CD4-positive, alpha-beta memory T cell (primary cell): ENCODE measurements at regions not wholly inside any gene's neighbourhood (a gene's known extent, or its start where the extent isn't known, plus 50 kb on each side); places are given as distances from the start of the nearest gene placed in this dataset.
"Not testable (repeated sequence)": the region's sequence is repeated elsewhere in the genome, so short reads cannot be mapped to it uniquely, and the experiment has no call there.

Experiments
- CTCF ChIA-PET: fragments of 350-600 bp; sonication (Branson Sonifier 250); formaldehyde crosslinking; loops from one replicate; lab custom pipeline; 2021; ENCODE audit warnings: inconsistent platforms; ENCODE audit not compliant: partially characterized antibody; lab: Charles Lee
- POLR2A ChIA-PET: fragments of 350-600 bp; sonication (Branson Sonifier 250); formaldehyde crosslinking; loops from one replicate; lab custom pipeline; 2021; ENCODE audit not compliant: partially characterized antibody; lab: Charles Lee
- DNase-seq, 5 donors: peaks; one replicate each; pipeline versions ENCODE4 v3.0.0 to v3.0.0-alpha.2; 2020 to 2022; ENCODE audit warnings: mixed read lengths in 1 of 5
- H3K27ac ChIP-seq: one replicate; pipeline ENCODE4 v1.7.0; 2013; ENCODE audit warnings: low read depth, low read length
- H3K27me3 ChIP-seq: 2 replicates; pipeline ENCODE4 v1.7.0; 2013; ENCODE audit warnings: mild to moderate bottlenecking, low read length, moderate library complexity; ENCODE audit not compliant: insufficient read depth
- H3K36me3 ChIP-seq: 2 replicates; pipeline ENCODE4 v1.7.0; 2013; ENCODE audit warnings: mild to moderate bottlenecking, low read length, moderate library complexity; ENCODE audit not compliant: insufficient read depth
- H3K4me1 ChIP-seq: 2 replicates; pipeline ENCODE4 v1.7.0; 2013; ENCODE audit warnings: mild to moderate bottlenecking, low read length, moderate library complexity; ENCODE audit not compliant: insufficient read depth
- H3K4me3 ChIP-seq, 2 donors: one replicate each; pipeline ENCODE4 v1.7.0; 2013; ENCODE audit warnings: low read length in 2 of 2, mild to moderate bottlenecking in 1 of 2
- H3K9me3 ChIP-seq, 2 donors: one replicate each; pipeline ENCODE4 v1.7.0; 2013; ENCODE audit warnings: low read length in 2 of 2, control low read depth in 1 of 2; ENCODE audit not compliant: control insufficient read depth in 1 of 2
- H3K27ac Mint-ChIP-seq, 7 donors: one replicate each; pipeline ENCODE4 v1.8.0; 2020 to 2021; ENCODE audit warnings: mixed read lengths in 7 of 7, mild to moderate bottlenecking in 6 of 7, inconsistent platforms in 3 of 7, moderate library complexity in 3 of 7
- H3K27me3 Mint-ChIP-seq, 2 donors: one replicate each; pipeline ENCODE4 v1.8.0; 2020 to 2021; ENCODE audit warnings: mixed read lengths in 2 of 2
- H3K36me3 Mint-ChIP-seq, 2 donors: one replicate each; pipeline ENCODE4 v1.8.0; 2020 to 2021; ENCODE audit warnings: mixed read lengths in 2 of 2, inconsistent platforms in 1 of 2, mild to moderate bottlenecking in 1 of 2
- H3K4me1 Mint-ChIP-seq, 4 donors: one replicate each; pipeline ENCODE4 v1.8.0; 2020 to 2021; ENCODE audit warnings: mixed read lengths in 4 of 4, mild to moderate bottlenecking in 1 of 4
- H3K4me3 Mint-ChIP-seq, 8 donors: one replicate each; pipeline ENCODE4 v1.8.0; 2020 to 2021; ENCODE audit warnings: mixed read lengths in 8 of 8, mild to moderate bottlenecking in 7 of 8, moderate library complexity in 6 of 8, inconsistent platforms in 3 of 8
- H3K9me3 Mint-ChIP-seq, 8 donors: one replicate each; pipeline ENCODE4 v1.8.0; 2020 to 2021; ENCODE audit warnings: mixed read lengths in 8 of 8, mild to moderate bottlenecking in 5 of 8, inconsistent platforms in 3 of 8, moderate library complexity in 1 of 8
- intact Hi-C: fragments of 100-400 bp; cut with micrococcal nuclease; formaldehyde crosslinking; loops from one replicate; pipeline ENCODE4 v1.15.1; 2023

GRCh38 chr1:91207691-91208090 is 185.9 kb upstream of the ZNF644 start:
- H3K36me3 ChIP-seq, H3K9me3 ChIP-seq, intact Hi-C loops, H3K4me1 Mint-ChIP-seq, H3K27ac ChIP-seq, H3K27me3 ChIP-seq, H3K4me3 ChIP-seq, DNase-seq, H3K4me1 ChIP-seq, H3K36me3 Mint-ChIP-seq, CTCF ChIA-PET, H3K4me3 Mint-ChIP-seq, H3K27ac Mint-ChIP-seq, H3K9me3 Mint-ChIP-seq, POLR2A ChIA-PET: not testable (repeated sequence)
- H3K27me3 Mint-ChIP-seq, result peaks cover 5 to 21% of the 10 kb centered on the region in 2 donors

- intact Hi-C loops, H3K4me3 Mint-ChIP-seq, H3K27ac Mint-ChIP-seq, H3K36me3 Mint-ChIP-seq, H3K9me3 Mint-ChIP-seq, H3K4me1 ChIP-seq, H3K27me3 ChIP-seq, DNase-seq, POLR2A ChIA-PET, H3K36me3 ChIP-seq, H3K9me3 ChIP-seq, H3K4me3 ChIP-seq, H3K4me1 Mint-ChIP-seq, H3K27ac ChIP-seq, CTCF ChIA-PET: not testable (repeated sequence)
- H3K27me3 Mint-ChIP-seq, result peaks cover 9 to 17% of the 10 kb centered on the region in 2 donors
Measured at GRCh38 chr1:91204150-91204549, 182.3 kb upstream of the ZNF644 start.

GRCh38 chr1:91201694-91202093 is 179.9 kb upstream of the ZNF644 start:
- H3K9me3 ChIP-seq, result no peaks in the 10 kb centered on the region
- Mint-ChIP-seq H3K36me3 (no peaks in the 10 kb centered on the region), H3K9me3 (peaks cover 0 to 2% (median 0%) of the 10 kb centered on the region in 8 donors), H3K27me3 (peaks cover 4 to 19% of the 10 kb centered on the region in 2 donors), H3K4me1 (no peaks in the 10 kb centered on the region), H3K4me3 (no peak overlapping the region), H3K27ac (no peak overlapping the region)
- ChIA-PET POLR2A (no interaction called here), CTCF (no interaction called here)
- no peaks in the 10 kb centered on the region for H3K36me3 ChIP-seq
- no peak for DNase-seq
- H3K27me3 ChIP-seq, result no peaks in the 10 kb centered on the region
- H3K27ac ChIP-seq, result no peak overlapping the region
- intact Hi-C loops, result no loop called here
- H3K4me1 ChIP-seq, result no peaks in the 10 kb centered on the region
- no peak overlapping the region for H3K4me3 ChIP-seq

DNA sequence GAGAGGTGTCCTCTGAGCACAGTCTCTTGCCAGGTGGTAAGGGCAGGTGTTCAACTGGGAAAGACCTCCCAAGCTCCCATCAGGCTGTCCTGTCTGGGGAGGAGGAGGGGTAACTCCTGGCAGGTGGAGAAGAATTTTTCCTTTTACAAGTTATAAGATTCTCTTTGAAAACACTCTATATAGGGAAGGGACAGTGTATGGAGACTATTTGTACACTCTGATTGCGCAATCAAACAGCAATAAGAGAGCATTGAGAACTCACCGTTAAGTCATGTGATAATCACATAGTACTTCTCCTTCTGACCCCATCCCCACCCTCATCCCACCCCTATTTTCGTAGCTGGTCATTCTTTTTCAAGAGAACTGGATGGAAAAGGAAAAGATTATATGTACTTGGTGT is 179.3 kb upstream of the ZNF644 start:
- ChIA-PET CTCF (no interaction called here), POLR2A (no interaction called here)
- Mint-ChIP-seq H3K27ac (no peak overlapping the region), H3K36me3 (no peaks in the 10 kb centered on the region), H3K9me3 (peaks cover 0 to 2% (median 0%) of the 10 kb centered on the region in 8 donors), H3K4me1 (no peaks in the 10 kb centered on the region), H3K27me3 (peaks cover 4 to 19% of the 10 kb centered on the region in 2 donors), H3K4me3 (no peak overlapping the region)
- no peak overlapping the region for H3K27ac ChIP-seq
- H3K4me3 ChIP-seq, result no peak overlapping the region
- DNase-seq, result no peak
- intact Hi-C loops, result no loop called here
- no peaks in the 10 kb centered on the region for H3K27me3 ChIP-seq
- H3K9me3 ChIP-seq, result no peaks in the 10 kb centered on the region
- no peaks in the 10 kb centered on the region for H3K36me3 ChIP-seq
- no peaks in the 10 kb centered on the region for H3K4me1 ChIP-seq

GRCh38 chr1:91200675-91201074 is 178.8 kb upstream of the ZNF644 start:
- no peak overlapping the region for H3K27ac ChIP-seq
- no peaks in the 10 kb centered on the region for H3K9me3 ChIP-seq
- no peak overlapping the region for H3K4me3 ChIP-seq
- CTCF ChIA-PET, result no interaction called here
- no peaks in the 10 kb centered on the region for H3K27me3 ChIP-seq
- Mint-ChIP-seq H3K4me1 (no peaks in the 10 kb centered on the region), H3K36me3 (no peaks in the 10 kb centered on the region), H3K27ac (no peak overlapping the region), H3K9me3 (peaks cover 0 to 1% (median 0%) of the 10 kb centered on the region in 8 donors), H3K27me3 (peaks cover 4 to 19% of the 10 kb centered on the region in 2 donors), H3K4me3 (no peak overlapping the region)
- H3K36me3 ChIP-seq, result no peaks in the 10 kb centered on the region
- intact Hi-C loops, result no loop called here
- DNase-seq, result no peak
- POLR2A ChIA-PET, result no interaction called here
- no peaks in the 10 kb centered on the region for H3K4me1 ChIP-seq

DNA sequence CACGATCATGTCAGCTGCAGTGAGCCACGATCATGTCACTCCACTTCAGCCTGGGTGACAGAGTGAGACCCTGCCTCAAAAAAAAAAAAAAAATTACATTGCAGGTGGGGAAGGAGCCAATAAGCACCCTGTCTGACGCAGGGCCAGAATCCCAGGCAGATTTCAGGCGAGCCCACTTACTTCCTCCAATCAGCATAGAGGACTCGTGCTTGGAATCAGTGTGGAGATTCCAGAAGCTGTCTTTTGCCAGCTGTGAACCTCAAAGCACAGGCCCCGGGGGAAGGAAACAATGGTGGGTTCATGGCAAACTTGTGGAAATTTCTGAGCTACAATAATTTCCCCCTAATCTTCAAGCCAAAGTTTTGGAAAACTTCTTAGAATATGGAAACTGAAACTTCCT is 178.2 kb upstream of the ZNF644 start:
- peaks cover 4 to 19% of the 10 kb centered on the region in 2 donors for H3K27me3 Mint-ChIP-seq
- intact Hi-C loops, result no loop called here
- no peaks in the 10 kb centered on the region for H3K36me3 Mint-ChIP-seq
- POLR2A ChIA-PET, result no interaction called here
- no peaks in the 10 kb centered on the region for H3K4me1 ChIP-seq
- H3K4me3 ChIP-seq, result no peak overlapping the region
- no peak overlapping the region for H3K27ac ChIP-seq
- no peak overlapping the region for H3K4me3 Mint-ChIP-seq
- H3K4me1 Mint-ChIP-seq, result no peaks in the 10 kb centered on the region
- no peaks in the 10 kb centered on the region for H3K9me3 Mint-ChIP-seq
- no peaks in the 10 kb centered on the region for H3K36me3 ChIP-seq
- H3K27ac Mint-ChIP-seq, result no peak overlapping the region
- no peak for DNase-seq
- CTCF ChIA-PET, result no interaction called here
- H3K27me3 ChIP-seq, result no peaks in the 10 kb centered on the region
- no peaks in the 10 kb centered on the region for H3K9me3 ChIP-seq

GRCh38 chr1:91190996-91191395 is 169.2 kb upstream of the ZNF644 start:
- no peak overlapping the region for H3K27ac Mint-ChIP-seq

DNA sequence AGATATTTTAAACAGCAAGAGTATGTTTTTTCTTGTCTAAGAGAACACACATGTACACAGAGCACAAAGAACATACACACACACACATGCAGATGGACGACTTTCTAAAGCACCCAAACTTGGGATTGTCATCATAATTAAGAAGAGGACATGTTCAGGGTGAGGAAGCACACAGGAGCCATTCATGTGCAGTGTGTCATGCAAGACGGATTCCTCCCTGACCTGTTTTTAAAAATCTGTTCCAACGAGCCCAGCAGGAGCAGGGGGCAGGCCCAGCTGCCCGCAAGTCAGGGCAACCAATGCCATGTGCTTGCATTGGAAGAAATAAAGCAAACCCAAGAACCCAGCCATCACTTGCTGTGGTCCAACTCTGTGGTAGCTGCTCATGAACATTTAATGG is 167.3 kb upstream of the ZNF644 start:
- H3K36me3 Mint-ChIP-seq, result no peaks in the 10 kb centered on the region
- POLR2A ChIA-PET, result no interaction called here
- no peak overlapping the region for H3K4me3 ChIP-seq
- H3K27ac Mint-ChIP-seq, result no peak overlapping the region
- CTCF ChIA-PET, result interaction anchor here (2.0 kb wide), 1 partner anchor 23 kb away, joined by 5 read pairs; no protein-coding TSS in a partner anchor
- H3K27ac ChIP-seq, result no peak overlapping the region
- no peak for DNase-seq
- no peaks in the 10 kb centered on the region for H3K27me3 ChIP-seq
- H3K9me3 ChIP-seq, result no peaks in the 10 kb centered on the region
- H3K4me3 Mint-ChIP-seq, result no peak overlapping the region
- H3K4me1 ChIP-seq, result no peaks in the 10 kb centered on the region
- H3K27me3 Mint-ChIP-seq, result peaks cover 17 to 20% of the 10 kb centered on the region in 2 donors
- no peaks in the 10 kb centered on the region for H3K36me3 ChIP-seq
- peaks cover 0 to 23% (median 9%) of the 10 kb centered on the region in 8 donors for H3K9me3 Mint-ChIP-seq
- no peaks in the 10 kb centered on the region for H3K4me1 Mint-ChIP-seq
- intact Hi-C loops, result no loop called here

More at GRCh38 chr1:91190996-91191395, 169.2 kb upstream of the ZNF644 start:
- no peaks in the 10 kb centered on the region for H3K4me1 Mint-ChIP-seq
- peaks cover 14 to 18% of the 10 kb centered on the region in 2 donors for H3K27me3 Mint-ChIP-seq
- H3K9me3 ChIP-seq, result no peaks in the 10 kb centered on the region
- H3K4me3 Mint-ChIP-seq, result no peak overlapping the region
- H3K36me3 Mint-ChIP-seq, result no peaks in the 10 kb centered on the region
- H3K4me1 ChIP-seq, result no peaks in the 10 kb centered on the region
- intact Hi-C loops, result no loop called here
- no peak overlapping the region for H3K27ac ChIP-seq
- ChIA-PET POLR2A (no interaction called here), CTCF (interaction anchor here (1.1 kb wide), 1 partner anchor 25 kb away, joined by 5 read pairs; no protein-coding TSS in a partner anchor)
- no peak overlapping the region for H3K4me3 ChIP-seq
- no peaks in the 10 kb centered on the region for H3K27me3 ChIP-seq
- no peak for DNase-seq
- peaks cover 0 to 15% (median 3%) of the 10 kb centered on the region in 8 donors for H3K9me3 Mint-ChIP-seq
- H3K36me3 ChIP-seq, result no peaks in the 10 kb centered on the region
